Jurkat, Clone E6-1 (cell line): ENCODE measurements at regions not wholly inside any gene's neighbourhood (a gene's known extent, or its start where the extent isn't known, plus 50 kb on each side); places are given as distances from the start of the nearest gene placed in this dataset.

Experiments used
- DNase-seq: peaks from one replicate; pipeline ENCODE4 v3.0.0-alpha.2; 2011; ENCODE audit warnings: low read depth, low spot score
- H3K4me3 ChIP-seq: 2 replicates; pipeline ENCODE4 v1.5.1; 2011; ENCODE audit warnings: mild to moderate bottlenecking, low read length, control low read depth, moderate library complexity

DNA sequence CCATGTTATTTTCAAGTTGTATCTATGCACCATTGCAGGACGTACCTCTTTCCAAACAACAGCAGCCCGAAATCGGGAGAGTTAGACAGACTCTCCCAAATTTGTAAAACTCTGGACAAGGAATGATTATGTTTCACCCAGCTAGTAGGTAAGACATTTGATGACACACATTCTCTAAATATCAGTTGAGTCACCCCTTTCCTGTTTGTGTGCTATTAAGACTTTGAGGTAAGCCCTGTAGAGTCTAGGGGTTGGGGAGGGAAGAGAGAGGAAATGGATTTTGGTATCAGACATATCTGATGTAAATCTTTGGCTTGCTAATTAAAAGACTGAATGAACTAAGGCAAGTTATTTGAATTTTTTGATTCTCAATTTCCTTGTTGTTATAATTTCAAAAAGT is 999.0 kb downstream of the TUSC7 start:
- peak; percentile 4 for DNase-seq
- no peak overlapping the region for H3K4me3 ChIP-seq

DNA sequence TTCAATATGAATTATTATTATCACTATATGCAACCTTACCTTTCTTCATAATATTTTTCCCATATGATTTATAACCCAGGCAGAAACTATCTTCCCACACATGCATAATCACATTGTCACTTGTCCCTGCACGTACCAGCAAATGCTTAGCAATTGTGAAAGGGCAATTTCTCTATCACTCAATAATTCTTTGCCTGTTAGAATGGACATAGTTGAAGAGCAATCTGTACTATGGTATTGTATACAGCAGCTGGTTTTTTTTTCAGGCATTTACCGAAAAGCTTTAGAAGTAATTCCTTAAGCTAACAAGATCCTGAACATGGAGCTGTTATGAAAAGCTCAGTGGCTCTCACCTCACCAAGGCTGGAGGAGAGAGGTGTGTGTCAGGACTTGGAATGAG is 999.5 kb downstream of the TUSC7 start:
- no peak for DNase-seq
- no peak overlapping the region for H3K4me3 ChIP-seq

DNA sequence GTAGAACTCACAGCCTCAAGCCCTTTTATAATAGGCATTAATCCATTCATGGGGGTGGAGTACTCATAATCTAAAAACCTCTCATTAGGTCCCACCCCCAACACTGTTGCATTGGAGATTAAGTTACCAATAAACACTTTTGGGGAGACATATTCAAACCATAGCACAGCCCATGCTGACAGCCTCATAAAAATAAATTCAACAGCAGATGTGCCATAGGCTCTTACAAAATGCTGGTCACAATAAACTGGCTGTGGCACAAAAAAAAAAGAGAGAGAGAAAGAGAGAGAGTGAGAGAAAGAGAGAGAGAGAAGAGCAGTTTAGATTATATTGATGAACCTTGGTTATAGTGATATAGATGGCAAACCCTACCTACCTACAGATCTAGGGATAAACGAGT is 1000.9 kb downstream of the TUSC7 start:
- DNase-seq = no peak
- H3K4me3 ChIP-seq = no peak overlapping the region

DNA sequence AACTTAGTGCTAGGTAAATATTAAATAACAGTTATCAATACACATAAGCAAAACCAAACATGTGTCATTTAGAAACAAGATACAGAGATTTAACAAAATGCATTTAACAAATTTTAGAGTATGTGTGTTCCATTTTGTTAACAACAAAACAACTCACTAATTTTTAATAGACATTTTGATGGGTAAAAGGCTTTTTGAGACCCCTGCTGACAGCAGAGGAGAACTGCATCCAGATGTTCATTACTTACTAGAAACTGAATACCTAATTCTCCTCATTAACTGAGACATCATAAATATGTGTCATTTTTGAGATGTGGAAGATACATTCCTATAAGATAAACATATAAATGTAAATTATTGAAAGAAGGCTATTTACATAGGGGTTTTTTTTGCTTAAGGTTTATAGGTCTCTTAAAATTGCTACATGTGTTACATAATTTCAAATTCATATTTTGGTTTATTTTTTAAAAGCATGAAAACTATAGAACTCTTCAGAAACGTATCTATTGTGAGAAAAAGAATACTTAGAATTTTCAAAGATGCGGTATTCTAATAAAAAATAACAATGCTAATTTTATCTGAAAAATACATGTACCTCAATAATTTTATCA is 1009.8 kb downstream of the TUSC7 start:
- no peak overlapping the region for H3K4me3 ChIP-seq
- DNase-seq = peak; percentile 7

DNA sequence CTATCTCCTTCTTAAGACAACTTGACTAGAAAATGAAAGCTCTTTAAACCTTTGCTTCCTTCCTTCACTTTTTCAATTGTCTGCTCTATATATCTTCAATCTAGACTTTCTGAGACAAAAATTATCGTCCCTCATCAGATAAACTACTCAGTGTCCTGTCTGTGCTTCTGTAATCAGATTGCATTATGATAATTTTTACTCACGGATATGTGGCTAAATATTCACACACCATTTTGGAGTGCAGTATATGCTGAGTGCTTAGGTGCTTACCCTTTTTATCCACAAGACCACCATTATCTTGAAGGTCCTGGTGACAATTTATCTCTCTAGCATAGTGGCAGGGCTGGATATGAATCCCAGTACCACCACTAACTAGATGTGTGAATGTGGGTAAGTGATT is 1012.3 kb downstream of the TUSC7 start:
- no peak overlapping the region for H3K4me3 ChIP-seq
- DNase-seq = no peak

DNA sequence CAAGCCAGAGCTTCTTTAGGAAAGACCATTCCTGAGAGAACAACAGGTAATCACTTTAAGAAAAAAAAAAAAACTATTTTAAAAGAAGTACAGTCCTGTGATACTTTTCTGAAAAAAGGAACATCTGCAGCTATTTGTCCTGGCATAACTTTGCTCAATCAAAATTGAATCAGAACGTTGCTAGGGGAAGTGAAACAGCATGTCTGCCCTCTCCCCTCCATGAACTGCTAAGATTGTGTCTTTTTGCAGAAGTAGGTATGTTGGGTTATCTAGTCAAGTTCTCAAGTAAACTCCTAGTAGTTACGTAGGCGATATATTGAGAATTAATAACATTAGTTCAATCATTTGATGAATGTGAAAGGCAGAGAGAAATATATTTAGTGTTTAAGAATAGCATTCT is 1013.3 kb downstream of the TUSC7 start:
- H3K4me3 ChIP-seq = no peak overlapping the region
- no peak for DNase-seq

DNA sequence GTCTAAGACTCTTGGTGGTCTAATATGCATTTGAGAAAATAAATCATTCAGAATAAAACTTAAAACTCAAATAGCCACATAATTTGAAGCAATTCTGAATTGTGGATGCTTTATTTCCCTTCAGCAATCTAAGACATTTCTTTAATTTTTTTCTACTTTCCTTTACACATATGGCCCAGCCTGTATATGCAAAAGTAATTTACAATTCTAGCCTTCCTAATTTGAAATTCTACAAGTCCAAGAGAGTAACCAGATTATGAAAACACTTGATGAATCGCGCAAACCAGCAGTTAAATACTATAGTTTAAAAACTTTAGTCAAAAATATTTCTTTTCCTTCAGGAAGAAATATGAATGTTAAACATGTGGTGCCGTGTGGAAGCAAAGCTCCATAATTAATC is 1014.2 kb downstream of the TUSC7 start:
- no peak for DNase-seq
- H3K4me3 ChIP-seq = no peak overlapping the region

DNA sequence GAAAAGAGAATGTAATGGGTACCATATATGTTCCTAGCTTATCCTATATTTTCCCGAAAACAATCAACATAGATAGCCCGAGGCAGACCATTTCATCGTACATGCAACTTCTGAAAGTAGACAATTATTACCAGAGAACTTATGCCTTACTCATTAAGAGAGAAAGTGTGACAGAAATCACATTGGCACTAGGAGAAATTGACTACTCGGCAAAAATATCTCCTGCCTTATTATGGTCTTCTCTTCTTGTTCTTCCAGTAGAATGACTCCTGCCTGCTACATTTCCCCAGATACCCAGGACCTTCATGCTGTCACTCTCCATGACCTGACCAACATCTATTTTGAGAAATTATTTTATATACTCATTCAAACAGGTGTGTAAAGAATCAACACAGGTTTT is 1015.7 kb downstream of the TUSC7 start:
- no peak overlapping the region for H3K4me3 ChIP-seq
- DNase-seq = no peak

DNA sequence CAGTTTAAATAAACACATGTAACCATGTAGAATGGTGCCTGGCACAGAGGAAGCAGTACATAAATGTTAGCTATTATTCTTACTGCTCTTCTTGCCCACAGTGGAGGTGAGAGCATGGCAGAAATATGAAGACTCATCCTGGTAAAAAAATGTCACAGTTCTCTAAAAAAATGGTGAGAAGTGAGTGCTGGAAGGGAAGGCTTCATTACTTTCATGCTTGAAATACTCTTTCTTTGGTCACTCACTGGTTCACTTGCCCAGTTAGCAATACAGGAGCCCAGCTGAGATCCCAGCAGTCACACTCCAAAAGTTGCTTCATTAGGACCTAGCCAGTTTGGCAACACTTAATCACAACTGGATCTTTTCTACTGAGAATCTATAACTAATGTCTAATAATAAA is 1017.2 kb downstream of the TUSC7 start:
- no peak overlapping the region for H3K4me3 ChIP-seq
- DNase-seq = no peak

DNA sequence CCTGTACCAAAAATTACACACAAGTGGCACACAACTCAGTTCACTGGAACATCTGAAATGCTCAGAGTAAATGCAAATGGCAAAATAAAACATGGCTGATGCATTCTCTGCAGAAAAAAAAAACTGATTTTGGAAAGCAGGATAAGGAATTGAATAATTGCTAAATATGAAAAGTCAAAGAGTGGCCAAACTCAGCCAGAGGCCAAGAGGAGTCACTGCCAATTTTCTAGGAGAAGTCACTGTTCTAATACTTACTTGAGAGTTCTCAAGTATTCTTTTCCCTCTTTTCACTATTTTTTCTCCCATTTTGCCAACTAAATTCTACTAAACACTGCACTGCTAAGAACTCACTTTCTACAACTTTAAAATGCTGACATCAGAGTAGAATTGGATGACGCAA is 1018.6 kb downstream of the TUSC7 start:
- no peak for DNase-seq
- no peak overlapping the region for H3K4me3 ChIP-seq

DNA sequence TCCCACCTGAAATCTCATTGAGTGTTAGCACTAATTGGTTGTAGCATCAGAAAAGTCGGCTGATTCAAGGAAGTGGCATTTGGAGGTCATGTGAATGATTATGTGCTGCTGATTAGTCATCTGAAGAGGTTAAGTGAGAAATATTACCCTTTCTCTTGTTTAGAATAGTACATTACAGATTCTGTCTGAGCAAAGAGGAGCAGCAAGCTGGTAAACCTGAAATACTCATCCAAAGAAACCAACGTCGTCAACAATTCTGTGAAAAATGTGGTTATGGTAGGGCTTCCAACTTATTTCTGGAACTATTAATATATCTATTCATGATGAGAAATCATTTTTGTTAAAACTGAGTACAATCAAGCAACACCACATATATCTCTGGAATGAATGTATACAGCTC is 1024.9 kb downstream of the TUSC7 start:
- DNase-seq = no peak
- H3K4me3 ChIP-seq = no peak overlapping the region

DNA sequence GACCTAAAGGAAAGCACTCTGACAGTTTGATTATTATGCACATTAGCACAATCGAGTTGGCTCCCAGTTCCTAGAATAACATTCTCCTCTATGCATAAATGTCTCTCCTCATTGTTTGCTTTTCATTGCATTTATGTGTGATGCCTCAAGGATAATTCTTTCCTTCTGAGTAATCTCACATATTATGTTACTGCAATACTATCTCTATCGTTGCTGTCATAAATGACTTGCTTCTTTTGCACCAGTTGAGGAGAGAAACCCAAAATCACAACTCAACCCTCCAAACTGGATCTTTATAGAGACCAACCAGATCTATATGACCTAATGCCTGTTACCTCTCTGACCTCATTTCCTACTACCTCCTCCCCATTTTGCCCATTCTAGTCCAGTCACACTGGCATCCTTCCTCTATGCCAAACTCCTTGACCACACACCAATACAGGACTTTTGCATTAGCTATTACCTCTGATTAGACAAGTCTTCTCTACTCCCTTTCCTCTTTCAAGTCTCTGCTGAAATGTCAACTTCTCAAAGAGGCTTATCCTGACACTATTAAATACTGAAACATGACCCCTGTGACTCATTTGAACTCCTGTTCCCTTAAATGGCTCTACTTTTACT is 1026.0 kb downstream of the TUSC7 start:
- no peak overlapping the region for H3K4me3 ChIP-seq
- DNase-seq = no peak

DNA sequence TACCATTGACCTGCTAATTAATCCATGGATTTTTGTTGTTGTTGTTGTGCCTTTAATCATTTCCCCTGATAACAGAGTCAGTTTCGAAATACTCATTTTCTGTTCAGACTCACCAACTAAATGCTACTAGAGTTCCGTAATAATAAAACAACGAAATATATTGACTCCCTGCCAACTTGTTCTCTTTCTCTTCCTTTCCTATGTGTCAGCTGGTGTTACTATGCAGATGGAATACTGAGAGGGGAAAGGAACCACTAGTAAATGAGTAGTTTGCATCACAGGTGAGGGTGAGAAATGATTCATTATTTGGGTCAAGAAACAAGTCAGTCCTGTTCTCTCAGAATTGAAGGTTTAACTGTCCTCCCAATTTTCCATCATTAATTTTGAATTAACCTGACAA is 1027.3 kb downstream of the TUSC7 start:
- DNase-seq = no peak
- H3K4me3 ChIP-seq = no peak overlapping the region

DNA sequence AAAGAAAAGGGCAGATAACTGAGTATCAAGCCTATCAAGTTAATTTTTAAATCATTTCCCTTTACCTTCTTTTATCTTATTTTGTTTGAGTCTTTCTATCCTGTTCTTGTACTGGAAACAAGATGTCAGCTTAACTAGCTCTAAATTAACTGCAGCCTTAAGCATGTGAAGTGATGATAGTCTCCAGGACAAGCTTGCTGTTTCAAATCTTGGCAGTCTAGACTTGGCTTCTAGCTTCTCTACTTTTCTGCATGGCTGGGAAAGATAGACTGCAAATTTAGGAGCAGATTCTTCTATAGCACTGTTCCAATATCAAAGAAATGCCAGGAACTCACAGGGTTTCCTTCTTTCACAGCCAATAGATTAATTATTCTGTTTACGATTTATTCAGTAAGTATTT is 1034.4 kb downstream of the TUSC7 start:
- no peak overlapping the region for H3K4me3 ChIP-seq
- no peak for DNase-seq

DNA sequence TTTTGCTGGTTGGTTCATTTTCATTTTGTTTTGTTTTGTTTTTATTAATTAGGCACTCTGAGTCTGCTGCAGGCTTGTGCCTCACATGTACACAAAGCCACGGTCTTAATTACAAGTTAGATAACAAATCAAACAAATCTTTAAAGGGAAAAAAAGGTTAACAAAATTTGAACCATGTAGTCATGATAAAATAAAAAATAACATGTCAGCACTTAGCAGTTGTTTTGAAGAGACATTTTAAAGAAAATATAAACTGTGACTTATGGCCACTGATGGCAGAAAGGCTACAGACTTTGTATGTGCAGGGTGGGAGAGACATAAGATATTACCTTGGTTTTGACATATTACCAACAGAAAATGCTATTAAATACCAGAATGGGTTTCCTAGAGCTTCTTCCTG is 1035.4 kb downstream of the TUSC7 start:
- H3K4me3 ChIP-seq = no peak overlapping the region
- no peak for DNase-seq

DNA sequence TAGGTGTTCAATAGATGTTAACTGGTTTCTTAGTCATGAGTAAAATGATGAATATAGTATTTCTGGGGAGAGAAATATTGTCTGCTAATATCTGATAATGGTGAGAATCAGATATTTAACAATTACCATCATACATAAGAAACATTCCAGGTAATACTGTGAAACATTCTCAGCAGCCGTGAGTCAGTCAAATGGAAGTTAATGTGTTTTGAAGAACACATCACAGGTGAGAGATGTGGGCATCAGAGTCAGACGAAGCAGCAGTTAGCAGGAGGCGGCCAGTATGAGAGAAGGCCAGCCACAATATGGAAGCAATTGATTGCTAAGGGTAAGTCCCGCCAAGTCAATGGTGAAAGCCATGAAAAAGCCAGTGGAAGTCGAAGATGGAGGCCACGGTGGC is 1035.9 kb downstream of the TUSC7 start:
- no peak for DNase-seq
- no peak overlapping the region for H3K4me3 ChIP-seq

DNA sequence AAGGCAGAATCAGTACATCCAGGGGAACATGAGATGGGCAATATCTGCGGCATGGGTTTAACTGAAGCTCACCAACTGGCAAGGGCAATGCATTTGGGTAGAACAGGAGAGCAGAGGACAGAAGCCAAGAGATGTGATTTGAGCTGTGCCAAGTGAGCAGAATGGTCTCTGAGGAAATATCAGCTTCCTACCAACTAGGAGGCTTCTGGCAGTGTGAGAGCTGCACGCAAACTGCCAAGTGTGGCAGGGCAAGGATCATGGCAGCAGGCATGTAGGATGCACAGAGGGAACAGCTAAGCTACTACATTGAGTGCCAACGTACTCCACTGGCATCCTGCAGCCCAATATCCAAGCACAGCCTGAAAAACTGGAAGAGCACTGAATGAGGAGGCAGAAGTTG is 1036.5 kb downstream of the TUSC7 start:
- no peak overlapping the region for H3K4me3 ChIP-seq
- DNase-seq = no peak

DNA sequence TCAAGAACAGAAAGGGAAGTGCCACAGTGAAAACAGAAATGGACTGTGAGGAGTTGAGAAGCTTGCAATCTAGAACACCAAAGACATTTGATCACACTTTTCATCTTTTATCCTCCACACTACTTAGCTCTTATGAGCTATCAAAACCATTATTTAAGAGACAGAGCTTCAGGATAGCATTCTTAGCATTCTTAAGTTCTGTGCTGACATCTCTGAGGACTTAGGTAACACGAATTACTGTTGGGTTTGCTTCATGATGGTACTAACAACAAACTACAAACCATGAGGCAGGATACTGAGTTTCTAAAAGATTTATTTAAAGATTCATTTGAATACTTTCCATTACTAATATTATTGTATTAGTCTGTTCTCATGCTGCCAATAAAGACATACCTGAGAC is 1038.6 kb downstream of the TUSC7 start:
- H3K4me3 ChIP-seq = no peak overlapping the region
- no peak for DNase-seq

DNA sequence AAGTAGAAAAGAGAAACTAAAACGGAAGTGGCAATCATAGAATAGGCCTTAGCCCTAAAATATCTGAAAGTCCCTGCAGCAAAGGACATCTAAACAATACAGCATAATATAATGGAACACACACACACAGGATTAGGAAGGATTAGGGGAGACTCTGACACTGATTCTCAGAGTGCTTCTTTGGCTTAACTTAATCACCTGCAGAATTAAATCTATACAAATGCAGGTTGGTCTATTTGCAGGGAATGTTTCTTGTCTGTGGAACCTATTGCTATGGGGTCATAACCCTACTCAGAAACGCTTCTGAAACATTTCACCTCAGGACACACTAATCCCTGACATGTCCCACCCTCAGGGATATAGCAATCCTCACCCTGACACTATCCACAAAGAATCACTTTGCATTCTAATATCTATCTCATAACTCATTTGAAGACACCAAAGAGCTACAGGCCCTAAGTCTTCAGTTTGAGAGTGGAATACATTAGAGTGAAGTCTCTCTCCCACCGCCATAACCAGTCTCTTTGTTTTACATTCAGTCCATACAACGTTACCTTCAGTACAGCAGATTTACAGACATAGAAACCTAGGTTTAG is 1041.2 kb downstream of the TUSC7 start:
- DNase-seq = no peak
- H3K4me3 ChIP-seq = no peak overlapping the region

DNA sequence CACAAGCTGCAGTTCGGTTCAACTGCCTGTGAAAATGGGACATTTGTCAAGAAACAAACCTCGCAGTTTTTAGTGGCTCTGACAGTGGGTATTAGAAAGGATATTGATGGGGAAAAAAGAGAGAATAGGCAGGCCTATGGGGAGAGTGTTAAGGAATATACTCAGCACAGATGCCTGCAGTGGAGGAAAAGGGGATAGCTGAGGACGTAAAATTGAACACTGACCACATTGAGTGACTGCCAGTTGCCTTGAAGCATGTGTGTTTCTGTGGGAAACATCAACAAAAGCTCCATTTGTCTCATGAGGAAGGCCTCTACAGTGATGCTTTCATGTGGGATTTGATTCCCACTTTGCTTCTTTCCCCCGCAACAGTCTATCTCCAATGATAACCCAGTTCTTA is 1042.1 kb downstream of the TUSC7 start:
- no peak for DNase-seq

More for the DNA sequence above, 1042.1 kb downstream of the TUSC7 start:
- no peak overlapping the region for H3K4me3 ChIP-seq
